IMR-90 (cell line): ENCODE measurements at regions not wholly inside any gene's neighbourhood (a gene's known extent, or its start where the extent isn't known, plus 50 kb on each side); places are given as distances from the start of the nearest gene placed in this dataset.

Experiments used
- ATAC-seq: fragments of 200-7000 bp; cut with Tn5 transposase; 2 replicates; pipeline ENCODE4 v1.9.1; 2020; ENCODE audit warnings: low read depth, mild to moderate bottlenecking, moderate library complexity
- BruUV-seq: library from RNA; stranded (reverse); fragments of 400-500 nt; replicated peaks from 2 replicates; lab custom pipeline; 2021; lab: Mats Ljungman, UMichigan
- CTCF ChIA-PET: fragments of 300-600 bp; formaldehyde crosslinking; extraction: SDS; loops from one replicate; lab custom pipeline; 2021; ENCODE audit warnings: antibody characterized with exemption; lab: Yijun Ruan, JAX
- POLR2A ChIA-PET: fragments of 300-600 bp; sonication (Branson Sonifier 250); formaldehyde crosslinking; loops from one replicate; lab custom pipeline; 2022; ENCODE audit warnings: antibody characterized with exemption; ENCODE audit not compliant: unreplicated experiment; lab: Charles Lee
- DNase-seq: peaks from one replicate; pipeline ENCODE4 v3.0.0; 2013
- H2AFZ ChIP-seq: replicated peaks from 2 replicates; pipeline ENCODE3; 2013; ENCODE audit warnings: low read length, mild to moderate bottlenecking; ENCODE audit not compliant: poor library complexity
- H2AK5ac ChIP-seq: 2 replicates; pipeline ENCODE4 v1.6.1; 2013; ENCODE audit warnings: low read depth, low read length, inconsistent platforms
- H2AK9ac ChIP-seq: replicated peaks from 2 replicates; pipeline ENCODE3; 2013; ENCODE audit warnings: mild to moderate bottlenecking, low read depth, low read length, moderate library complexity; ENCODE audit not compliant: poor library complexity
- H2BK120ac ChIP-seq: 2 replicates; pipeline ENCODE4 v1.6.1; 2013; ENCODE audit warnings: low read depth, low read length, inconsistent platforms
- H2BK15ac ChIP-seq: 3 replicates; pipeline ENCODE4 v1.6.1; 2013; ENCODE audit warnings: low read depth, low read length, inconsistent platforms
- H2BK20ac ChIP-seq: 2 replicates; pipeline ENCODE4 v1.6.1; 2013; ENCODE audit warnings: low read depth, mild to moderate bottlenecking, inconsistent platforms, low read length, moderate library complexity
- H2BK5ac ChIP-seq: 2 replicates; pipeline ENCODE4 v1.6.1; 2013; ENCODE audit warnings: mild to moderate bottlenecking, low read depth, low read length, inconsistent platforms; ENCODE audit not compliant: poor library complexity, severe bottlenecking
- H3K14ac ChIP-seq: replicated peaks from 2 replicates; pipeline ENCODE4 v1.6.1; 2013; ENCODE audit warnings: low read depth, low read length, inconsistent platforms
- H3K18ac ChIP-seq: 2 replicates; pipeline ENCODE4 v1.6.1; 2013; ENCODE audit warnings: low read depth, low read length, control low read depth
- H3K23ac ChIP-seq: 2 replicates; pipeline ENCODE4 v1.6.1; 2013; ENCODE audit warnings: low read depth, low read length, inconsistent platforms
- H3K27ac ChIP-seq: 2 replicates; pipeline ENCODE4 v1.5.1; 2013; ENCODE audit warnings: mild to moderate bottlenecking, control low read depth, low read length; ENCODE audit not compliant: insufficient read depth
- H3K27me3 ChIP-seq: 2 replicates; pipeline ENCODE4 v1.6.1; 2013; ENCODE audit warnings: low read length; ENCODE audit not compliant: control insufficient read depth, insufficient read depth
- H3K36me3 ChIP-seq: 2 replicates; pipeline ENCODE4 v1.6.1; 2013; ENCODE audit warnings: low read length, mixed read lengths; ENCODE audit not compliant: control insufficient read depth, insufficient read depth
- H3K4ac ChIP-seq: 2 replicates; pipeline ENCODE4 v1.6.1; 2013; ENCODE audit warnings: low read depth, low read length, inconsistent platforms
- H3K4me1 ChIP-seq: 2 replicates; pipeline ENCODE4 v1.6.1; 2013; ENCODE audit warnings: low read length, mixed read lengths; ENCODE audit not compliant: control insufficient read depth, insufficient read depth
- H3K4me2 ChIP-seq: 2 replicates; pipeline ENCODE4 v1.6.1; 2013; ENCODE audit warnings: low read depth, mild to moderate bottlenecking, control low read depth, low read length, moderate library complexity
- H3K4me3 ChIP-seq: 2 replicates; pipeline ENCODE4 v1.5.1; 2013; ENCODE audit warnings: low read depth, mild to moderate bottlenecking, control low read depth, low read length, moderate library complexity; ENCODE audit not compliant: insufficient read depth
- H3K56ac ChIP-seq: 2 replicates; pipeline ENCODE4 v1.6.1; 2013; ENCODE audit warnings: low read length, inconsistent platforms; ENCODE audit not compliant: insufficient read depth; ENCODE audit errors: extremely low read depth
- H3K79me1 ChIP-seq, 2 experiments: 2 replicates each; pipeline ENCODE4 v1.6.1; 2013; ENCODE audit warnings: low read length in 2 of 2, inconsistent platforms in 1 of 2, low read depth in 1 of 2
- H3K9ac ChIP-seq: 2 replicates; pipeline ENCODE4 v1.6.1; 2013; ENCODE audit warnings: low read depth, low read length, control low read depth
- H3K9me1 ChIP-seq: 2 replicates; pipeline ENCODE4 v1.6.1; 2013; ENCODE audit warnings: low read length, inconsistent platforms; ENCODE audit not compliant: insufficient read depth
- H3K9me3 ChIP-seq: 2 replicates; pipeline ENCODE4 v1.6.1; 2013; ENCODE audit warnings: low read length; ENCODE audit not compliant: control insufficient read depth, insufficient read depth
- H4K20me1 ChIP-seq: 2 replicates; pipeline ENCODE4 v1.6.1; 2013; ENCODE audit warnings: low read length, inconsistent platforms; ENCODE audit not compliant: insufficient read depth
- H4K5ac ChIP-seq: 2 replicates; pipeline ENCODE4 v1.6.1; 2013; ENCODE audit warnings: mild to moderate bottlenecking, low read depth, low read length, control low read depth
- H4K8ac ChIP-seq, 2 experiments: 2 replicates each; pipeline ENCODE4 v1.6.1; 2013; ENCODE audit warnings: low read depth in 2 of 2, low read length in 2 of 2, control low read depth in 1 of 2, inconsistent platforms in 1 of 2
- H4K91ac ChIP-seq: 2 replicates; pipeline ENCODE4 v1.6.1; 2013; ENCODE audit warnings: low read depth, low read length, inconsistent platforms; ENCODE audit not compliant: insufficient read depth
- CEBPB ChIP-seq: IDR thresholded peaks from 2 replicates; pipeline ENCODE4 v1.6.1; 2012; ENCODE audit warnings: low read depth, low read length, improper control_type of control experiment
- POLR2A ChIP-seq: IDR thresholded peaks from 2 replicates; pipeline ENCODE4 v1.6.1; 2012; ENCODE audit warnings: mild to moderate bottlenecking, low read depth, low read length
- SMC3 ChIP-seq: fragments of 150-350 bp; IDR thresholded peaks from 2 replicates; pipeline ENCODE4 v1.6.1; 2016; ENCODE audit warnings: low read depth, mild to moderate bottlenecking, antibody characterized with exemption, low read length, moderate library complexity
- WGBS, 2 experiments: methylation state at CpG; one replicate each; pipeline versions ENCODE4 v1.1.5 to v1.1.7; 2013; ENCODE audit warnings: missing lambda C conversion rate in 2 of 2; ENCODE audit not compliant: insufficient read length in 1 of 2; ENCODE audit errors: extremely low coverage in 2 of 2; 5-methylcytosine and 5-hydroxymethylcytosine counted together
- dilution Hi-C: fragments of 300-500 bp; cut with HindIII; formaldehyde crosslinking; loops from one replicate; pipeline ENCODE4 v1.14.3; 2018; ENCODE audit warnings: low sequenced_read_pairs; ENCODE audit not compliant: unreplicated experiment
- in situ Hi-C: fragments of 300-500 bp; cut with MboI; formaldehyde crosslinking; loops from 3 replicates; pipeline ENCODE4 v1.14.3; 2019; ENCODE audit warnings: low sequenced_read_pairs, inconsistent platforms, mixed read lengths
- intact Hi-C: fragments of 100-400 bp; cut with micrococcal nuclease; formaldehyde crosslinking; loops from 2 replicates; pipeline ENCODE4 v1.10.0; 2022
- TF ChIP-seq, protein P1 (sequence below): fragments of 150-350 bp; IDR thresholded peaks from 2 replicates; pipeline ENCODE4 v1.6.1; 2017; ENCODE audit warnings: mild to moderate bottlenecking, antibody characterized with exemption, low read length, low read depth
- TF ChIP-seq, protein P2 (sequence below): fragments of 150-350 bp; IDR thresholded peaks from 2 replicates; pipeline ENCODE4 v1.6.1; 2016; ENCODE audit warnings: low read depth, mild to moderate bottlenecking, low read length, moderate library complexity, borderline replicate concordance
- TF ChIP-seq, protein P3 (sequence below): conservative IDR thresholded peaks from 2 replicates; pipeline ENCODE4 v1.5.1; 2012; ENCODE audit warnings: mild to moderate bottlenecking, low read depth, low read length, improper control_type of control experiment

DNA sequence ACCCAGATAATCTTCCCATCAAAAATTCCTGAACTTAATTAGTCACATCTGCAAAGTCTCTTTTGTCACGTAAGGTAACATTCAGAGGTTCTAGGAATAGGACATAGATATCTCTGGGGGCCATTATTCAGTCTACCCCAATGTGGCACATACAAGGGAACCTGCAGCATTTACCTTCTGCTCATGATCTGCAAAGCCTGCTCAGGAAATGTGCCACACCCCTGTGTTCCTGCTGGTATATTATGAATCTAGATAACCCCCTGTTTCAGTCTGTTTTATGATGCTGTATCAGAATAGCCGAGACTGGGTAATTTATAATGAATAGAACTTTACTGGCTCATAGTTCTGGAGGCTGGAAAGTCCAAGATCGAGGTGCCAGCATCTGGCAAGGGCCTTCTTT is 103.5 kb downstream of the ARL4C start:
- H2AK9ac ChIP-seq = no peak overlapping the region
- H3K4me2 ChIP-seq = no peak overlapping the region
- H3K4ac ChIP-seq = no peak overlapping the region
- in situ Hi-C loops = no loop called here
- no peaks in the 10 kb centered on the region for H3K79me1 ChIP-seq
- no peaks in the 10 kb centered on the region for H3K27me3 ChIP-seq
- TF ChIP-seq SMC3 (no peak), POLR2A (no peak), CEBPB (no peak)
- TF ChIP-seq, protein P1, sequence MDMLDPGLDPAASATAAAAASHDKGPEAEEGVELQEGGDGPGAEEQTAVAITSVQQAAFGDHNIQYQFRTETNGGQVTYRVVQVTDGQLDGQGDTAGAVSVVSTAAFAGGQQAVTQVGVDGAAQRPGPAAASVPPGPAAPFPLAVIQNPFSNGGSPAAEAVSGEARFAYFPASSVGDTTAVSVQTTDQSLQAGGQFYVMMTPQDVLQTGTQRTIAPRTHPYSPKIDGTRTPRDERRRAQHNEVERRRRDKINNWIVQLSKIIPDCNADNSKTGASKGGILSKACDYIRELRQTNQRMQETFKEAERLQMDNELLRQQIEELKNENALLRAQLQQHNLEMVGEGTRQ = no peak
- TF ChIP-seq, protein P2, sequence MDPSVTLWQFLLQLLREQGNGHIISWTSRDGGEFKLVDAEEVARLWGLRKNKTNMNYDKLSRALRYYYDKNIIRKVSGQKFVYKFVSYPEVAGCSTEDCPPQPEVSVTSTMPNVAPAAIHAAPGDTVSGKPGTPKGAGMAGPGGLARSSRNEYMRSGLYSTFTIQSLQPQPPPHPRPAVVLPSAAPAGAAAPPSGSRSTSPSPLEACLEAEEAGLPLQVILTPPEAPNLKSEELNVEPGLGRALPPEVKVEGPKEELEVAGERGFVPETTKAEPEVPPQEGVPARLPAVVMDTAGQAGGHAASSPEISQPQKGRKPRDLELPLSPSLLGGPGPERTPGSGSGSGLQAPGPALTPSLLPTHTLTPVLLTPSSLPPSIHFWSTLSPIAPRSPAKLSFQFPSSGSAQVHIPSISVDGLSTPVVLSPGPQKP = no peak
- TF ChIP-seq, protein P3, sequence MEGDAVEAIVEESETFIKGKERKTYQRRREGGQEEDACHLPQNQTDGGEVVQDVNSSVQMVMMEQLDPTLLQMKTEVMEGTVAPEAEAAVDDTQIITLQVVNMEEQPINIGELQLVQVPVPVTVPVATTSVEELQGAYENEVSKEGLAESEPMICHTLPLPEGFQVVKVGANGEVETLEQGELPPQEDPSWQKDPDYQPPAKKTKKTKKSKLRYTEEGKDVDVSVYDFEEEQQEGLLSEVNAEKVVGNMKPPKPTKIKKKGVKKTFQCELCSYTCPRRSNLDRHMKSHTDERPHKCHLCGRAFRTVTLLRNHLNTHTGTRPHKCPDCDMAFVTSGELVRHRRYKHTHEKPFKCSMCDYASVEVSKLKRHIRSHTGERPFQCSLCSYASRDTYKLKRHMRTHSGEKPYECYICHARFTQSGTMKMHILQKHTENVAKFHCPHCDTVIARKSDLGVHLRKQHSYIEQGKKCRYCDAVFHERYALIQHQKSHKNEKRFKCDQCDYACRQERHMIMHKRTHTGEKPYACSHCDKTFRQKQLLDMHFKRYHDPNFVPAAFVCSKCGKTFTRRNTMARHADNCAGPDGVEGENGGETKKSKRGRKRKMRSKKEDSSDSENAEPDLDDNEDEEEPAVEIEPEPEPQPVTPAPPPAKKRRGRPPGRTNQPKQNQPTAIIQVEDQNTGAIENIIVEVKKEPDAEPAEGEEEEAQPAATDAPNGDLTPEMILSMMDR = no peak
- H2BK20ac ChIP-seq = no peak overlapping the region
- H3K14ac ChIP-seq = no peak overlapping the region
- H3K23ac ChIP-seq = no peak overlapping the region
- BruUV-seq = no TSS peak
- H3K56ac ChIP-seq = no peak overlapping the region
- H2BK120ac ChIP-seq = no peak overlapping the region
- H4K20me1 ChIP-seq = no peaks in the 10 kb centered on the region
- ChIA-PET POLR2A (no interaction called here), CTCF (interaction anchor here (0.6 kb wide), 1 partner anchor 39 kb away, joined by 3 read pairs; no protein-coding TSS in a partner anchor)
- H3K4me3 ChIP-seq = no peak overlapping the region
- H4K91ac ChIP-seq = no peak overlapping the region
- no peak overlapping the region for H2AK5ac ChIP-seq
- no peak overlapping the region for H4K5ac ChIP-seq
- no peaks in the 10 kb centered on the region; the same call in 1 of the 2 replicates for H3K9me1 ChIP-seq
- intact Hi-C loops = no loop called here
- H3K18ac ChIP-seq = no peak overlapping the region
- no peak overlapping the region for H3K9ac ChIP-seq
- H3K27ac ChIP-seq = no peak overlapping the region
- H2BK5ac ChIP-seq = no peak overlapping the region
- H3K36me3 ChIP-seq = no peaks in the 10 kb centered on the region
- H2BK15ac ChIP-seq = no peak overlapping the region
- H4K8ac ChIP-seq = no peak overlapping the region
- dilution Hi-C loops = no loop called here
- H3K9me3 ChIP-seq = no peaks in the 10 kb centered on the region
- DNase-seq (no peak), ATAC-seq (no peak)
- H3K4me1 ChIP-seq = no peaks in the 10 kb centered on the region; the same call in 1 of the 2 replicates
- 100% methylated on average over 1 of the region's 3 CpGs; no CpG with 5 or more reads in 1 of the 2 experiments for WGBS, 2 experiments
- H2AFZ ChIP-seq = no peak overlapping the region
